Coronary artery (tissue), 2 donors: ENCODE measurements at regions not wholly inside any gene's neighbourhood (a gene's known extent, or its start where the extent isn't known, plus 50 kb on each side); places are given as distances from the start of the nearest gene placed in this dataset.

ENCODE experiments used
- DNase-seq: peaks from one replicate; pipeline ENCODE4 v3.0.0-alpha.2; 2017; ENCODE audit warnings: low spot score
- H3K27ac ChIP-seq, 2 donors: fragments of 200-600 bp; sonication (generic); one replicate each; pipeline ENCODE4 v1.5.1; 2016 to 2019
- H3K4me3 ChIP-seq: fragments of 200-600 bp; sonication (generic); 2 replicates; pipeline ENCODE4 v1.5.1; 2016; ENCODE audit warnings: mild to moderate bottlenecking, moderate library complexity
- TF ChIP-seq, protein P1 (sequence below): fragments of 200-600 bp; sonication (generic); IDR thresholded peaks from one replicate; pipeline ENCODE4 v1.5.1; 2019; ENCODE audit warnings: antibody characterized with exemption

DNA sequence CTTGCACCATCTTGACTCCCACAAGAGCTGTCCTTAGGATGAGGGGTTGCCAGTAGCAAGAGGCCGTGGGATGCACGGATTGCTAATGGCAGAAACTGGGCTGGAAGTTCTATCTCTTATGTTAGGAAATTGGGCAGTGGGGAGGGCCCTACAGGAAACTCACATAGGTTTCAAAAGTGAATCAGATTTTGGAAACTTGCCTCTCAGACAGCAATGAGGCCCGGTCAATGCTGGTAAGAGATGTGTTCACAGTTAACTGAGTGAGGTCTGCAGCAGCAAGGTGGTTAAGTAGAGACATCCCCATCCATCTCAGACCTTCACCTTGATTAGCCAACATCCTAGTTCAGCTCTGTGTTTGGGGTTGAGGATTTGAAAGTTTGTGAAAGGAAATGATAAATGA lies 164.7 kb downstream of the ABCA8 start:
- Histone ChIP-seq H3K27ac (peak overlapping the region in 1 of 2 donors; percentile 67), H3K4me3 (no peak overlapping the region)
- DNase-seq = no peak
- TF ChIP-seq, protein P1, sequence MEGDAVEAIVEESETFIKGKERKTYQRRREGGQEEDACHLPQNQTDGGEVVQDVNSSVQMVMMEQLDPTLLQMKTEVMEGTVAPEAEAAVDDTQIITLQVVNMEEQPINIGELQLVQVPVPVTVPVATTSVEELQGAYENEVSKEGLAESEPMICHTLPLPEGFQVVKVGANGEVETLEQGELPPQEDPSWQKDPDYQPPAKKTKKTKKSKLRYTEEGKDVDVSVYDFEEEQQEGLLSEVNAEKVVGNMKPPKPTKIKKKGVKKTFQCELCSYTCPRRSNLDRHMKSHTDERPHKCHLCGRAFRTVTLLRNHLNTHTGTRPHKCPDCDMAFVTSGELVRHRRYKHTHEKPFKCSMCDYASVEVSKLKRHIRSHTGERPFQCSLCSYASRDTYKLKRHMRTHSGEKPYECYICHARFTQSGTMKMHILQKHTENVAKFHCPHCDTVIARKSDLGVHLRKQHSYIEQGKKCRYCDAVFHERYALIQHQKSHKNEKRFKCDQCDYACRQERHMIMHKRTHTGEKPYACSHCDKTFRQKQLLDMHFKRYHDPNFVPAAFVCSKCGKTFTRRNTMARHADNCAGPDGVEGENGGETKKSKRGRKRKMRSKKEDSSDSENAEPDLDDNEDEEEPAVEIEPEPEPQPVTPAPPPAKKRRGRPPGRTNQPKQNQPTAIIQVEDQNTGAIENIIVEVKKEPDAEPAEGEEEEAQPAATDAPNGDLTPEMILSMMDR = no peak

DNA sequence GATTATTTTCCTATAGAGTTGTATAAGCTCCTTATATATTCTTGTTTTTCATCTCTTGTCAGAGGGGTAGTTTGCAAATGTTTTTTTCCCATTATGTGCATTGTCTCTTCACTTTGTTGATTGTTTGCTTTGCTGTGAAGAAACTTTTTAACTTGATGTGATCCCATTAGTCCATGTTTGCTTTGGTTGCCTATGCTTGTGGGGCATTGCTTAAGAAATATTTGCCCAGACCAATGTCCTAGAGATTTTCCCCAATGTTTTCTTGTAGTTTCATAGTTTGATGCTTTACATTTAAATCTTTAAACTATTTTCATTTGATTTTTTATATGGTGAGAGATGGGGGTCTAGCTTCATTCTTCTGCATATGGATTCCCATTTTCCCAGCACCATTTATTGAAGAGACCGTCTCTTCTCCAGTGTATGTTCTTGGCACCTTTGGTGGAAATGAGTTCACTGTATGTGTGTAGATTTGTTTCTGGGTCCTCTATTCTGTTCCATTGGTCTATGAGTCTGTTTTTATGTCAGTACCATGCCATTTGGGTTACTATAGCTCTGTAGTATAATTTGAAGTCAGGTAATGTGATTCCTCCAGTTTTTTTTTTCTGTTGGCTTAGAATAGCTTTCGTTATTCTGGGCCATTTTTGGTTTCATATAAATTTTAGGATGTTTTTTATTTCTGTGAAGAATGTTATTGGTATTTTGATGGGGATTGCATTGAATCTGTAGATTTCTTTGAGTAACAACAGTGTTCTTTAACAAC lies 165.8 kb downstream of the ABCA8 start:
- H3K27ac ChIP-seq = no peak overlapping the region
- TF ChIP-seq, protein P1 = no peak
- H3K4me3 ChIP-seq = no peak overlapping the region
- no peak for DNase-seq

- no peak for DNase-seq
- TF ChIP-seq, protein P1 = no peak
- H3K4me3 ChIP-seq = no peak overlapping the region
- H3K27ac ChIP-seq = no peak overlapping the region
Measured at GRCh38 chr17:68785565-68786486, 169.4 kb downstream of the ABCA8 start.

DNA sequence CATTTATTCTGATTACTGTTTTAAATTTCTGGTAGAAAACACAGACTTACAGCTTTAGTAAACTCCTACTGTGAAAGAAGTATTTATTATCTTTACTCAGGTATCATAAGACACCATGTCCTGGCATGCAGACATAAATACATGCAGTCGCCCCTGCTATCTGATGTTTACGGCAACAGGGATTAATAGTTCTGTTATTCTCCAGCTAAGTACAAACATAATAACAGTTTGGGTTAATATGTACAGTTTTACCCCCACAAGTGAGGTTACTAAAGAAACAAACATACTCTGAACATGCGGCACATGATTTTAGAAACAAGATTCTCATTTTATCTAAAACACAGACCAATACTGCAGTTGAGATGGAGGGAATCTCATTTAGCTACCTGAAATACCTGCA lies 170.8 kb downstream of the ABCA8 start:
- DNase-seq = no peak
- TF ChIP-seq, protein P1 = no peak
- no peak overlapping the region for H3K4me3 ChIP-seq
- H3K27ac ChIP-seq = no peak overlapping the region

DNA sequence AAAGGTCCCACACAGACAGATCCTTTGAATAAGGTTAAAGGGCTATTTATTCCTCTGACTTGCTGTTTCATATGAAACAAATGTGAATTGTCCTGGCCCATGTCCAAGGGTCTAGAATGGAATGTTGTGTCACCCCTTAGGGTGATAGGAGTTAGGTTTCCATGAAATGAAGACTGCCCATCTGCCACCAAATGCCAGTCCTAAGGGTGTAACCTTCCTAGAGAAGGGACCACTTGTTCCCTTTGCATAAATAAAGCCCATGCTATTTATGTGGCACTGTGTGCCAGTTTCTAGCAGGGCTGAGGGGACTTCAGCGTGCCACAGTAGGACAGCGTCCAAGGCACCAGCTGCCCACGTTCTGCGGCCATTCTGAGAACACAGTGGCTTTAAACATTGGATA lies 171.3 kb downstream of the ABCA8 start:
- DNase-seq = no peak
- TF ChIP-seq, protein P1 = no peak
- Histone ChIP-seq H3K27ac (peak overlapping the region in 1 of 2 donors; percentile 41), H3K4me3 (no peak overlapping the region)

DNA sequence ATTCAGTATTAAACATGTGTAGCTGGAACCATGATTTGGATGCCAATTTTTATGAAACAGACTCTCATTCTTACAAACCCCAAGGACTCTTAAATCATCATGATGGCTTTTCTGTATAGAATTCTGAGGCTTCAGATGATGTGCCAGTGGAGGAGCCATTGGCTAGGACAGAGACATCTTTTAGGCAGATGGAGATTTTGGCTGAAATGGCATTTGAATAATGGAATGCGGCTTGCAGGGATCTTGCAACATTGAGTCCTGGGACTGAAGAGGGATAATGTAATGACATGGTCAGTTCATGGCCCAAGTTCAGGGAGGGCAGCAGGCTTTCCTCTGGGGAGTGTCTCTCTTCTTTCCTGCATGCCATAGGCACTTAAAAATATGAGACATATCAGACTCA lies 172.4 kb downstream of the ABCA8 start:
- Histone ChIP-seq H3K4me3 (no peak overlapping the region), H3K27ac (no peak overlapping the region)
- no peak for DNase-seq
- TF ChIP-seq, protein P1 = no peak
